GM23338 (cell line): ENCODE measurements at regions not wholly inside any gene's neighbourhood (a gene's known extent, or its start where the extent isn't known, plus 50 kb on each side); places are given as distances from the start of the nearest gene placed in this dataset.

Experiments
- ATAC-seq: fragments of 200-7000 bp; cut with Tn5 transposase; 3 replicates; pipeline ENCODE4 v1.9.1; 2020
- DNase-seq: peaks from one replicate; pipeline ENCODE4 v3.0.0-alpha.2; 2015; ENCODE audit warnings: low spot score
- H2AFZ ChIP-seq: fragments of 200-600 bp; sonication (generic); 2 replicates; pipeline ENCODE4 v1.8.0; 2016; ENCODE audit warnings: antibody characterized with exemption, mild to moderate bottlenecking, moderate library complexity
- H3F3A ChIP-seq: fragments of 200-600 bp; sonication (generic); replicated peaks from 2 replicates; pipeline ENCODE4 v1.8.0; 2017; ENCODE audit warnings: antibody characterized with exemption, mixed run types, low read depth
- H3K27ac ChIP-seq: fragments of 200-600 bp; sonication (generic); 2 replicates; pipeline ENCODE4 v1.6.1; 2016; ENCODE audit warnings: low read depth
- H3K27me3 ChIP-seq: fragments of 200-600 bp; sonication (generic); 2 replicates; pipeline ENCODE4 v1.8.0; 2016; ENCODE audit warnings: mild to moderate bottlenecking, mixed run types, moderate library complexity; ENCODE audit not compliant: insufficient read depth
- H3K36me3 ChIP-seq: fragments of 200-600 bp; sonication (generic); 2 replicates; pipeline ENCODE4 v1.8.0; 2016; ENCODE audit warnings: mild to moderate bottlenecking; ENCODE audit not compliant: insufficient read depth
- H3K4me1 ChIP-seq: fragments of 200-600 bp; sonication (generic); 2 replicates; pipeline ENCODE4 v1.8.0; 2016; ENCODE audit warnings: mild to moderate bottlenecking, moderate library complexity; ENCODE audit not compliant: insufficient read depth
- H3K4me2 ChIP-seq: fragments of 200-600 bp; sonication (generic); 2 replicates; pipeline ENCODE4 v1.7.1; 2017; ENCODE audit warnings: mixed run types
- H3K4me3 ChIP-seq: fragments of 200-600 bp; sonication (generic); 2 replicates; pipeline ENCODE4 v1.6.1; 2016; ENCODE audit warnings: mixed run types
- H3K79me2 ChIP-seq: fragments of 200-600 bp; sonication (generic); replicated peaks from 2 replicates; pipeline ENCODE4 v1.8.0; 2017; ENCODE audit warnings: mild to moderate bottlenecking; ENCODE audit not compliant: insufficient read depth
- H3K9me2 ChIP-seq: fragments of 200-600 bp; sonication (generic); 2 replicates; pipeline ENCODE4 v1.8.0; 2017; ENCODE audit not compliant: insufficient read depth
- H4K20me1 ChIP-seq: fragments of 200-600 bp; sonication (generic); replicated peaks from 2 replicates; pipeline ENCODE4 v1.8.0; 2017; ENCODE audit warnings: mild to moderate bottlenecking; ENCODE audit not compliant: insufficient read depth
- H3K27ac Mint-ChIP-seq: 2 replicates; pipeline ENCODE4 v1.8.0; 2020; ENCODE audit warnings: inconsistent platforms, mild to moderate bottlenecking, moderate library complexity, mixed read lengths
- H3K27me3 Mint-ChIP-seq: 3 replicates; pipeline ENCODE4 v1.8.0; 2022; ENCODE audit warnings: low read depth, mild to moderate bottlenecking, moderate library complexity, mixed read lengths, inconsistent platforms; ENCODE audit not compliant: insufficient read depth, poor library complexity
- H3K36me3 Mint-ChIP-seq: 3 replicates; pipeline ENCODE4 v1.8.0; 2021; ENCODE audit warnings: low read depth, mild to moderate bottlenecking, inconsistent platforms, moderate library complexity, mixed read lengths
- H3K4me1 Mint-ChIP-seq: 3 replicates; pipeline ENCODE4 v1.8.0; 2020; ENCODE audit warnings: mild to moderate bottlenecking, inconsistent platforms, mixed read lengths
- H3K4me3 Mint-ChIP-seq: 3 replicates; pipeline ENCODE4 v1.8.0; 2021; ENCODE audit warnings: moderate library complexity, mild to moderate bottlenecking, inconsistent platforms, mixed read lengths
- H3K9me3 Mint-ChIP-seq: 3 replicates; pipeline ENCODE4 v1.8.0; 2020; ENCODE audit warnings: moderate library complexity, mild to moderate bottlenecking, inconsistent platforms, mixed read lengths
- CREB1 ChIP-seq: fragments of 250-450 bp; sonication (Bioruptor Pico); IDR thresholded peaks from 2 replicates; pipeline ENCODE4 v1.5.0; 2020; ENCODE audit warnings: low read depth, mild to moderate bottlenecking, moderate library complexity
- EZH2 ChIP-seq: fragments of 200-600 bp; sonication (generic); IDR thresholded peaks from one replicate; pipeline ENCODE4 v1.8.0; 2017; ENCODE audit warnings: antibody characterized with exemption, mild to moderate bottlenecking, low read depth; ENCODE audit not compliant: unreplicated experiment
- EZH2phosphoT487 ChIP-seq: fragments of 200-600 bp; sonication (generic); IDR thresholded peaks from one replicate; pipeline ENCODE4 v1.8.1; 2018; ENCODE audit warnings: antibody characterized with exemption; ENCODE audit not compliant: unreplicated experiment
- JUNB ChIP-seq: IDR thresholded peaks from one replicate; pipeline ENCODE4 v1.6.1; 2016; ENCODE audit warnings: antibody characterized with exemption; ENCODE audit not compliant: unreplicated experiment
- NANOG ChIP-seq: IDR thresholded peaks from 2 replicates; pipeline ENCODE4 v1.6.1; 2016; ENCODE audit warnings: antibody characterized with exemption, borderline replicate concordance
- POLR2AphosphoS5 ChIP-seq: IDR thresholded peaks from 2 replicates; pipeline ENCODE4 v1.6.1; 2016; ENCODE audit warnings: antibody characterized with exemption, low read depth
- STAT1 ChIP-seq: IDR thresholded peaks from one replicate; pipeline ENCODE4 v1.6.1; 2016; ENCODE audit warnings: antibody characterized with exemption; ENCODE audit not compliant: unreplicated experiment
- ZNF114 ChIP-seq: fragments of 250-450 bp; sonication (Bioruptor Pico); IDR thresholded peaks from 2 replicates; pipeline ENCODE4 v1.5.0; 2020; ENCODE audit warnings: mild to moderate bottlenecking, moderate library complexity
- ZNF331 ChIP-seq: fragments of 250-450 bp; sonication (Bioruptor Pico); IDR thresholded peaks from 2 replicates; pipeline ENCODE4 v1.5.0; 2020; ENCODE audit warnings: low read depth, mild to moderate bottlenecking, moderate library complexity
- TF ChIP-seq, protein P1 (sequence below): fragments of 250-450 bp; sonication (Bioruptor Pico); IDR thresholded peaks from 2 replicates; pipeline ENCODE4 v1.5.0; 2020; ENCODE audit warnings: mild to moderate bottlenecking, moderate library complexity
- TF ChIP-seq, protein P2 (sequence below): IDR thresholded peaks from one replicate; pipeline ENCODE4 v1.6.1; 2018; ENCODE audit warnings: antibody characterized with exemption; ENCODE audit not compliant: unreplicated experiment
- TF ChIP-seq, protein P3 (sequence below), 2 experiments: fragments of 200-600 bp in 1 of 2; sonication (generic) in 1 of 2; conservative IDR thresholded peaks; 2 replicates each; pipeline versions ENCODE4 v1.5.1 to v1.6.1; 2016 to 2017; ENCODE audit warnings: antibody characterized with exemption in 2 of 2, low read depth in 2 of 2, mild to moderate bottlenecking in 2 of 2, moderate library complexity in 1 of 2
- TF ChIP-seq, protein P4 (sequence below): IDR thresholded peaks from 2 replicates; pipeline ENCODE4 v1.6.1; 2016; ENCODE audit warnings: antibody characterized with exemption

DNA sequence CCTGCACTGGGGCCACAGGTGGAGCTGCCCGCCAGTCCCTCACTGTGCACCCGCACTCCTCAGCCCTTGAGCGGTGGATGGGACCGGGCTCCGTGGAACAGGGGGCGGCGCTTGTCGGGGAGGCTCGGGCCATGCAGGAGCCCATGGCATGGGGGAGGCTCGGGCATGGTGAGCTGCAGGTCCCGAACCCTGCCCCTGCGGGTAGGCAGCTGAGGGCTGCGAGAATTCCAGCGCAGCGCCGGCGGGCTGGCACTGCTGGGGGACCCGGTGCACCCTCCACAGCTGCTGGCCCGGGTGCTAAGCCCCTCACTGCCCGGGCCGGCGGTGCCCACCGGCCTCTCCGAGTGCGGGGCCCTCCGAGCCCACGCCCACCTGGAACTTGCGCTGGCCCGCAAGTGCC, 877.5 kb upstream of the PCDH9 start:
- H3K79me2 ChIP-seq = no peaks in the 10 kb centered on the region
- peaks cover 12% of the 10 kb centered on the region; the same call in 1 of the 2 replicates for H3K9me2 ChIP-seq
- no peak for DNase-seq
- H3K27ac ChIP-seq = no peak overlapping the region
- H3K4me3 ChIP-seq = no peak overlapping the region
- Mint-ChIP-seq H3K27me3 (peaks cover 8% of the 10 kb centered on the region), H3K36me3 (peaks cover 33% of the 10 kb centered on the region), H3K27ac (no peak overlapping the region), H3K9me3 (peaks cover 44% of the 10 kb centered on the region), H3K4me1 (no peaks in the 10 kb centered on the region; the same call in 2 of the 3 replicates), H3K4me3 (no peak overlapping the region)
- no peaks in the 10 kb centered on the region for H3K4me1 ChIP-seq
- no peak for ATAC-seq
- no peaks in the 10 kb centered on the region for H4K20me1 ChIP-seq
- H3K4me2 ChIP-seq = no peak overlapping the region
- H3F3A ChIP-seq = no peaks in the 10 kb centered on the region
- TF ChIP-seq ZNF331 (CRISPR knock-in tag) = no peak
- TF ChIP-seq, protein P1, sequence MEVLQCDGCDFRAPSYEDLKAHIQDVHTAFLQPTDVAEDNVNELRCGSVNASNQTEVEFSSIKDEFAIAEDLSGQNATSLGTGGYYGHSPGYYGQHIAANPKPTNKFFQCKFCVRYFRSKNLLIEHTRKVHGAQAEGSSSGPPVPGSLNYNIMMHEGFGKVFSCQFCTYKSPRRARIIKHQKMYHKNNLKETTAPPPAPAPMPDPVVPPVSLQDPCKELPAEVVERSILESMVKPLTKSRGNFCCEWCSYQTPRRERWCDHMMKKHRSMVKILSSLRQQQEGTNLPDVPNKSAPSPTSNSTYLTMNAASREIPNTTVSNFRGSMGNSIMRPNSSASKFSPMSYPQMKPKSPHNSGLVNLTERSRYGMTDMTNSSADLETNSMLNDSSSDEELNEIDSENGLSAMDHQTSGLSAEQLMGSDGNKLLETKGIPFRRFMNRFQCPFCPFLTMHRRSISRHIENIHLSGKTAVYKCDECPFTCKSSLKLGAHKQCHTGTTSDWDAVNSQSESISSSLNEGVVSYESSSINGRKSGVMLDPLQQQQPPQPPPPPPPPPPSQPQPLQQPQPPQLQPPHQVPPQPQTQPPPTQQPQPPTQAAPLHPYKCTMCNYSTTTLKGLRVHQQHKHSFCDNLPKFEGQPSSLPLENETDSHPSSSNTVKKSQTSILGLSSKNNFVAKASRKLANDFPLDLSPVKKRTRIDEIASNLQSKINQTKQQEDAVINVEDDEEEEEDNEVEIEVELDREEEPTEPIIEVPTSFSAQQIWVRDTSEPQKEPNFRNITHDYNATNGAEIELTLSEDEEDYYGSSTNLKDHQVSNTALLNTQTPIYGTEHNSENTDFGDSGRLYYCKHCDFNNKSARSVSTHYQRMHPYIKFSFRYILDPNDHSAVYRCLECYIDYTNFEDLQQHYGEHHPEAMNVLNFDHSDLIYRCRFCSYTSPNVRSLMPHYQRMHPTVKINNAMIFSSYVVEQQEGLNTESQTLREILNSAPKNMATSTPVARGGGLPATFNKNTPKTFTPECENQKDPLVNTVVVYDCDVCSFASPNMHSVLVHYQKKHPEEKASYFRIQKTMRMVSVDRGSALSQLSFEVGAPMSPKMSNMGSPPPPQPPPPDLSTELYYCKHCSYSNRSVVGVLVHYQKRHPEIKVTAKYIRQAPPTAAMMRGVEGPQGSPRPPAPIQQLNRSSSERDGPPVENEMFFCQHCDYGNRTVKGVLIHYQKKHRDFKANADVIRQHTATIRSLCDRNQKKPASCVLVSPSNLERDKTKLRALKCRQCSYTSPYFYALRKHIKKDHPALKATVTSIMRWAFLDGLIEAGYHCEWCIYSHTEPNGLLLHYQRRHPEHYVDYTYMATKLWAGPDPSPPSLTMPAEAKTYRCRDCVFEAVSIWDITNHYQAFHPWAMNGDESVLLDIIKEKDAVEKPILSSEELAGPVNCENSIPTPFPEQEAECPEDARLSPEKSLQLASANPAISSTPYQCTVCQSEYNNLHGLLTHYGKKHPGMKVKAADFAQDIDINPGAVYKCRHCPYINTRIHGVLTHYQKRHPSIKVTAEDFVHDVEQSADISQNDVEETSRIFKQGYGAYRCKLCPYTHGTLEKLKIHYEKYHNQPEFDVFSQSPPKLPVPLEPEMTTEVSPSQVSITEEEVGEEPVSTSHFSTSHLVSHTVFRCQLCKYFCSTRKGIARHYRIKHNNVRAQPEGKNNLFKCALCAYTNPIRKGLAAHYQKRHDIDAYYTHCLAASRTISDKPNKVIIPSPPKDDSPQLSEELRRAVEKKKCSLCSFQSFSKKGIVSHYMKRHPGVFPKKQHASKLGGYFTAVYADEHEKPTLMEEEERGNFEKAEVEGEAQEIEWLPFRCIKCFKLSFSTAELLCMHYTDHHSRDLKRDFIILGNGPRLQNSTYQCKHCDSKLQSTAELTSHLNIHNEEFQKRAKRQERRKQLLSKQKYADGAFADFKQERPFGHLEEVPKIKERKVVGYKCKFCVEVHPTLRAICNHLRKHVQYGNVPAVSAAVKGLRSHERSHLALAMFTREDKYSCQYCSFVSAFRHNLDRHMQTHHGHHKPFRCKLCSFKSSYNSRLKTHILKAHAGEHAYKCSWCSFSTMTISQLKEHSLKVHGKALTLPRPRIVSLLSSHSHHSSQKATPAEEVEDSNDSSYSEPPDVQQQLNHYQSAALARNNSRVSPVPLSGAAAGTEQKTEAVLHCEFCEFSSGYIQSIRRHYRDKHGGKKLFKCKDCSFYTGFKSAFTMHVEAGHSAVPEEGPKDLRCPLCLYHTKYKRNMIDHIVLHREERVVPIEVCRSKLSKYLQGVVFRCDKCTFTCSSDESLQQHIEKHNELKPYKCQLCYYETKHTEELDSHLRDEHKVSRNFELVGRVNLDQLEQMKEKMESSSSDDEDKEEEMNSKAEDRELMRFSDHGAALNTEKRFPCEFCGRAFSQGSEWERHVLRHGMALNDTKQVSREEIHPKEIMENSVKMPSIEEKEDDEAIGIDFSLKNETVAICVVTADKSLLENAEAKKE (CRISPR knock-in tag) = no peak
- TF ChIP-seq, protein P2, sequence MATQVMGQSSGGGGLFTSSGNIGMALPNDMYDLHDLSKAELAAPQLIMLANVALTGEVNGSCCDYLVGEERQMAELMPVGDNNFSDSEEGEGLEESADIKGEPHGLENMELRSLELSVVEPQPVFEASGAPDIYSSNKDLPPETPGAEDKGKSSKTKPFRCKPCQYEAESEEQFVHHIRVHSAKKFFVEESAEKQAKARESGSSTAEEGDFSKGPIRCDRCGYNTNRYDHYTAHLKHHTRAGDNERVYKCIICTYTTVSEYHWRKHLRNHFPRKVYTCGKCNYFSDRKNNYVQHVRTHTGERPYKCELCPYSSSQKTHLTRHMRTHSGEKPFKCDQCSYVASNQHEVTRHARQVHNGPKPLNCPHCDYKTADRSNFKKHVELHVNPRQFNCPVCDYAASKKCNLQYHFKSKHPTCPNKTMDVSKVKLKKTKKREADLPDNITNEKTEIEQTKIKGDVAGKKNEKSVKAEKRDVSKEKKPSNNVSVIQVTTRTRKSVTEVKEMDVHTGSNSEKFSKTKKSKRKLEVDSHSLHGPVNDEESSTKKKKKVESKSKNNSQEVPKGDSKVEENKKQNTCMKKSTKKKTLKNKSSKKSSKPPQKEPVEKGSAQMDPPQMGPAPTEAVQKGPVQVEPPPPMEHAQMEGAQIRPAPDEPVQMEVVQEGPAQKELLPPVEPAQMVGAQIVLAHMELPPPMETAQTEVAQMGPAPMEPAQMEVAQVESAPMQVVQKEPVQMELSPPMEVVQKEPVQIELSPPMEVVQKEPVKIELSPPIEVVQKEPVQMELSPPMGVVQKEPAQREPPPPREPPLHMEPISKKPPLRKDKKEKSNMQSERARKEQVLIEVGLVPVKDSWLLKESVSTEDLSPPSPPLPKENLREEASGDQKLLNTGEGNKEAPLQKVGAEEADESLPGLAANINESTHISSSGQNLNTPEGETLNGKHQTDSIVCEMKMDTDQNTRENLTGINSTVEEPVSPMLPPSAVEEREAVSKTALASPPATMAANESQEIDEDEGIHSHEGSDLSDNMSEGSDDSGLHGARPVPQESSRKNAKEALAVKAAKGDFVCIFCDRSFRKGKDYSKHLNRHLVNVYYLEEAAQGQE = no peak
- TF ChIP-seq, protein P3, sequence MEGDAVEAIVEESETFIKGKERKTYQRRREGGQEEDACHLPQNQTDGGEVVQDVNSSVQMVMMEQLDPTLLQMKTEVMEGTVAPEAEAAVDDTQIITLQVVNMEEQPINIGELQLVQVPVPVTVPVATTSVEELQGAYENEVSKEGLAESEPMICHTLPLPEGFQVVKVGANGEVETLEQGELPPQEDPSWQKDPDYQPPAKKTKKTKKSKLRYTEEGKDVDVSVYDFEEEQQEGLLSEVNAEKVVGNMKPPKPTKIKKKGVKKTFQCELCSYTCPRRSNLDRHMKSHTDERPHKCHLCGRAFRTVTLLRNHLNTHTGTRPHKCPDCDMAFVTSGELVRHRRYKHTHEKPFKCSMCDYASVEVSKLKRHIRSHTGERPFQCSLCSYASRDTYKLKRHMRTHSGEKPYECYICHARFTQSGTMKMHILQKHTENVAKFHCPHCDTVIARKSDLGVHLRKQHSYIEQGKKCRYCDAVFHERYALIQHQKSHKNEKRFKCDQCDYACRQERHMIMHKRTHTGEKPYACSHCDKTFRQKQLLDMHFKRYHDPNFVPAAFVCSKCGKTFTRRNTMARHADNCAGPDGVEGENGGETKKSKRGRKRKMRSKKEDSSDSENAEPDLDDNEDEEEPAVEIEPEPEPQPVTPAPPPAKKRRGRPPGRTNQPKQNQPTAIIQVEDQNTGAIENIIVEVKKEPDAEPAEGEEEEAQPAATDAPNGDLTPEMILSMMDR (conservative IDR thresholded peaks at IDR 0.05; ENCODE audit: low read depth in 2 of 2) = no peak
- TF ChIP-seq POLR2AphosphoS5 = no peak
- no peak for TF ChIP-seq JUNB
- no peak for TF ChIP-seq STAT1
- no peak for TF ChIP-seq NANOG
- TF ChIP-seq ZNF114 (CRISPR knock-in tag) = no peak
- TF ChIP-seq CREB1 = no peak
- TF ChIP-seq EZH2phosphoT487 = no peak
- TF ChIP-seq, protein P4, sequence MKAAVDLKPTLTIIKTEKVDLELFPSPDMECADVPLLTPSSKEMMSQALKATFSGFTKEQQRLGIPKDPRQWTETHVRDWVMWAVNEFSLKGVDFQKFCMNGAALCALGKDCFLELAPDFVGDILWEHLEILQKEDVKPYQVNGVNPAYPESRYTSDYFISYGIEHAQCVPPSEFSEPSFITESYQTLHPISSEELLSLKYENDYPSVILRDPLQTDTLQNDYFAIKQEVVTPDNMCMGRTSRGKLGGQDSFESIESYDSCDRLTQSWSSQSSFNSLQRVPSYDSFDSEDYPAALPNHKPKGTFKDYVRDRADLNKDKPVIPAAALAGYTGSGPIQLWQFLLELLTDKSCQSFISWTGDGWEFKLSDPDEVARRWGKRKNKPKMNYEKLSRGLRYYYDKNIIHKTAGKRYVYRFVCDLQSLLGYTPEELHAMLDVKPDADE = no peak
- TF ChIP-seq EZH2 = no peak
- no peak overlapping the region for H2AFZ ChIP-seq
- peaks cover 5% of the 10 kb centered on the region; the same call in 1 of the 2 replicates for H3K36me3 ChIP-seq
- no peaks in the 10 kb centered on the region for H3K27me3 ChIP-seq
